NCI-H510A (cell line): ENCODE measurements at regions not wholly inside any gene's neighbourhood (a gene's known extent, or its start where the extent isn't known, plus 50 kb on each side); places are given as distances from the start of the nearest gene placed in this dataset.

Source experiments
- DNase-seq: peaks from one replicate; lab custom pipeline; 2025; lab: John Stamatoyannopoulos, UW

DNA sequence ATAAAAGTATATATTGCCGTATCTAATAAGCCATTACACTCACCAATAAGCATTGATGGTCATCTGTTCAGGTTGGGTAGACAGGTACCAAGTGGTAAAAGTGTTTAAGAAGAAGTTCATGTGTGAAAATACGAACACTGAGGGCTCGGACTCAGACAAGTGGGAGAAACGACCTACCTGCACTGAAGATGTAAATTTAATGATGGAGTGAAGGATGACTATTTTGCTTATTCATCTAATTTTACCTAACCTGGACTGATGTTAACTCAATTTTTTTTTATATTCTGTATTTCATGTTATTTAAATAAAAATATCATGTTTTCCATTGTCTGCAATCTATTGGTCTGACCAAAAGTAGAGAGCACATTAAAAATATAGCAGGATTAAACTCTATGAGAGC, 469.1 kb upstream of the BTBD3 start:
- no peak for DNase-seq

DNA sequence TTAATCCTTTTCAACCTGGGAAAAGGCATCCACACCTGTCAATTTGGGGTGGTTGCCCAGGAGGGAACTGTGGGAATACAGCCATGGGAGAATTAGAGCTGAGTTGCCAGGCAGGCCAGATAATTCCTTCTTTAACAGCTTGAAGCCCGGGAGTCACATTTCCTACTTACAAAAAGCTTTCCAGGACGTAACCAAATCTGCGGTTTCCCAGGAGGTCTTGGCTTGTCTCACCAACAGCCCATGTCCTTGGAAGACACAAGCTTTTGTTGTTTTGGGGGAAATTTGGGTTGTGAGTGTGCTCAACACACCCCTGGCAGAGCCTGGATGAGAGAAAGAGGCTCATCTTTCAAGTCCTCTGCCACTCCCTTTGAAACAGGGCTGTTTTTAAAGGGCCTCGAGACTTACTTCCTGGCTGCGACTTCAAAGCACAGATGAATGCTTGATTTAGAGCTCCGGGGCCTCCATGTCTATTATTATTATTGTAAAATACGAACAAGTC, 465.9 kb upstream of the BTBD3 start:
- no peak for DNase-seq

DNA sequence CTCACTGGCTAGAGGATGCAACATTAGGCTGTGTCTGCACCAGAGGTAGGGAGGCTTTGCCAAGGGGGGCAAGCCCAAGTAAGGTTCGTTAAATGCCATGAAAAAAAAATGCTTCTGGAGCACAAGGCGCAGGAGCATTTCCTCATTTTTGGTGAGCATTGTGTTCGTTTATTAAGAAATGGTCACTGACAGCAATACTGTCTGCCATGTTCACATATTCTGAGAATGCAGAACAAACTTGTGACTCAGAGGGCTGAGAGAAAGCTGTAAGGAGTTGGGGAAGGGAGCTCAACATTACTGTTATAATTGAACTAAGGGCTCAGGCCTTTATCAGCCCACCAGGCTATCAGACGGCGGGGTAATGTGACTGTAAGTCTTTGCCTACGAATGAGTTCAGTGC, 465.4 kb upstream of the BTBD3 start:
- DNase-seq, result no peak

DNA sequence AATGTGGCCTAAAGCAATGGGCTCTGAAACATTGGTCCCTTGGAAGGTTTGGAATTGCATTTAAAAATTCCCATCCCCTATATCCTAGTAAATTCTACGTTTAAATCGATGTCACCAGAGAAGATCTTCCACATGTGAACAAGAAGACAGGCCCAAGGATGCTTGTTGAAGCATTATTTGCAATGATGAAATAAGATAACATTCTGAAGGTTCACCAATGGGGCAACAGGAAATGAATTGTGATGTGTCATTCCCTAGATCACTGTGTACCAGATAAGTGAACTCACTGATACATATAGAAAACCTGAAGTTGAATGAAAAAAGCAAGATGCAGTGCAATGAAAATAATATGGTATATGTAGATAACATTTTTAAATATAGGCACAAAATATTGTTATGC, 464.3 kb upstream of the BTBD3 start:
- no peak for DNase-seq

DNA sequence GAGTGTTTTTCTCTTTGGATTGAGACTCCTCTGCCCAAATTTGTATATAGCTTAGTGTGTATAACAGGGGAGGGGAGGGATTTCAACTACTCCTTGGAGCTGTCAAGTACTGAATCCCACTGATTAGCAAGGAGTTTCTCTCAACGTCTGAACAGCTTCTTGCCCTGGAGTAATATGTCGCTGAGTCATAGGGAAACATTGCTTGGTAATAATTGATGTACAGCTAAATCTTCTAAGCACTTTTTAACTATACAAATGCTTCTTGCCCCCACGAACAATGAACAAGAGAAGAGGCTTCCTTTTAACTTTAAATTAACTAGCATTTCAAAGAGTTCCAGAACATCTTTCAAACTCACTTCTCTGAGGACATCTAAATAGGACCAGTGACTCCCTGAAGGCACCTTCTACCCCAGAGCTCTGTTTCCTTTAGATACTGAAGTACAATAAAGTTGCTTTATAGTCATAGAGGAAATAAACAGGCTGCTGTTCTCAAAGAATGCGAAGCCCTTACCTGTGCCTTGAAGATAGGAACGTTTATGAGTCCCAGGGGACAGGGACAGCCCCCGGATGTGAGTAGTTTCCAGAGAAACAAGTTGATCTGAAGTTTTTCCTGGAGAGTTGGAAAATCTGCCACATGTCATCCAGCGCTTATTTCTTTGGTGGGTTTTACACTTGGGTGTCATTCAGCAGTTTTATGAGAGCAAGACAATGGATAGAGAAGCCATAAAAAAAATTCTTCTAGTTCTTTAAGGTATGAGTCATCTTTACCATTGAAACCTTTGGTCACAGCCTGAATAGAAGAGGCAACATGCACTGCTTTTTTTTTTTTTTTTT, 462.5 kb upstream of the BTBD3 start:
- DNase-seq, result no peak

DNA sequence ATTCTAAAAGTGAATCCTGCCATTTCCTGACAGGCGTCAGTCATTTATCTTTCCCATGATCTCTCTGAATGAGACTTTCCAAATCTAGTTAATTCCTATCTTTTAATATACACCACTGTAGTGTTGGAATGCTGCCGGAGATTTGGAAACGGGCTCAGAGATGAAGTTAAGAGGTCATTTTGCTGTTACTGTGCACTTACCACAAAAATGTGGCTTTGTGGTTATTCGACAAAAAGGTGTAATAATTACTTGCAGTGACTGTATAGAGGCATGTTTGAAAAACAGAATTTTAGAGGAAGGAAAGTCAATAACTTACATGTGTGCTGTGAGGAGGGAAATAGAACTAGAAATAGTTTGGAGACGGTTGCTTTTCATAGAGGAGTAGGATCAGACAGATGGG, 460.2 kb upstream of the BTBD3 start:
- DNase-seq, result no peak

DNA sequence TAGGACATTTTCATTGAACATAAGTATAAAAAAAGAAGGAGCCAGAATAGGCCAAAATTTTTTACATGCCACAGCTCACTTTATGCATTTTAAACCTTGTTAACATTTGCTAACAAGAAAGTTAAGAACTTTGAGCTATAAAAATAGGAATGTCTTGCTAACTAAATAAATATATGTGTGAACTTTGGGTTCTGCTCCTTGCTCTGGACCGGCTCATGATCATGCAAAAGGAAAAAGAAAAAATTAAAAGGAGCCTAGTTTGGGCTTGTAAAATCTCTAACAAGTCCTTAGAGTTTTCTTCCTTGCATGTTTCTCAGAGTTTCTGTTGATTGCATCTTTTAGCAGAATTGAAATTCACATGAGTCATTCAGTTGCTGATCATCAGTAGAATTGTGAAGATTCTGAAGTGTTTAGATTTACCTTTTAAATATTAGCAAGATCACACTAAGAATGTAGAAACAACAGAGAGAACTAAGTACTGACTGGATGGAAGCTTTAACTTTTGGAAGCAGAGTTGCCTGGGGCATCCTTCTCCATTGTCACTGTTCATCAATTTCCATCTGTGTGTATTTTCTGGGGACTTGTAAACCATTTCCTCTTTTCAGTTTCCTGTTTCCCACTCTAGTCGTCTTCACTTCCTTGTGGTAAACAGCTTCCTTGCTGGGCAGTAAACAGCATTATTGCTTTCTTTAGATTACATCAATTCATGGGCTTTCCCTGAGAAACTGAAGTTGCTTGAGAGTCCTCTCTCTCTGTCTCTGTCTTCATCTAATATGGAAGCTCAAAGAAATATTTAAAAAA, 458.4 kb upstream of the BTBD3 start:
- DNase-seq, result no peak

DNA sequence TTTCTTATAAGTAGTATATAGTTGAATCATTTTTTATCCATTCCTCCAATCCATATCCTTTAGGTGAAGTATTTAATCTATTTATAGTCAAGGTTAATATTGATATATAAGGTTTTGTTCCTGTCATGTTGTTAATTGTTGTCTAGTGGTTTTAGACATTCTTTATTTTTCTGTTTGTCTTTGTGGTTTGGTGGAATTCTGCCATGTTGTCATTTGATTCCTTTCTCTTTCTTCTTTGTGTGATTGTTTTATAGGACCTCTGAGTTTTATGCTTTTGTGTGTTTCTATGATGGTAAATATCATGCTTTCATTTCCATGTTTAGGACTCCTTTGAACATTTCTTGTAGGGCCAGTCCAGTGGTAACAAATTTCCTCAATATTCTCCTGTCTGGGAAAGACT, 450.3 kb upstream of the BTBD3 start:
- no peak for DNase-seq

DNA sequence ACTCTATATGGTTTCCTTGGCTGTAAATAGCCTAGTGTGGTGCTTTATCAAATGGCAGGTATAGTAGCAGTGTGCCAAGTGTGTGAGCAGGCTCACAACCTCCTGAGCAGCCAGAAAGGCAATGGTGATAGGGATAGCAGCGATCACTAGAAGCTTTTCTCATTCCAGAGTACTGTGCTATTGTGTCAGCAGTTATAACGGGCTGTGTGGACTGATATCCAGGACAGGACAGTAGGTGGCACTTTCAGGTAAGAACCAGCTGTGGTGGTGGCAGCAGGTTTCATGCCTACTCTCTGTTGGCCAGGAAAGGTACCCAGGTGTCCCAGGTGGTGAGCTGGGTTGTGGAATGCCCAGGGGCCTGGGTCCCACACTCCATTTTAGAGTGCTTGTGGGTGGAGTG, 448.8 kb upstream of the BTBD3 start:
- DNase-seq, result no peak

DNA sequence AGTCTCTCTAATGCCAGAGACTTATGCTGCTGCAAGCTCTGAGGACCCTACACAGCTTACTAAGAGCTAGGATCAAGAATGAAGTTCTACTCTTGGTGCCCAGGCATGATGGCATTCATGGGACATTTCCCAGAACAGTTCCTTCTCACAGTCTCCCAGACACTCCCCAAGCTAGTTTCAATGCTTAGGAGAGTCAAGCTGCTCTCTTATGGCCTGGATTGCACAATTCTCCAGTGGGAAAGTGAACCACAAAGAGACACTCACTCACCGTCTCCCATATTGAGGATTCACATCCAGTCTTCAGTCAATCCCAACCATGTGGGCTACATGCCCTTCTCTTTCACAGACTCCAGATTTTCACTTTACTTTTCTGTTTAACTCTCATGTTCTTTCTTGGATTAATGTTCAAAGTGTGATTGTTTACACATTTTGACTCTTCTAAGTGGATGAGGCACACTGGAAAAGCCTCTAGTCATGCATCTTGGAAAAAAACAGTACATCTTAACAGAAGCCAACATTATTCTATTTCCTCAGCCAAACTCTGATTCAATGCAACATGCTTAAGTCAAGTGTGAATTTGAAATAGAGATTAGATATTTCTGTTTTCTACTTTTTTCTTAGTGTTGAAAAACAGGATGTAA, 447.8 kb upstream of the BTBD3 start:
- no peak for DNase-seq

DNA sequence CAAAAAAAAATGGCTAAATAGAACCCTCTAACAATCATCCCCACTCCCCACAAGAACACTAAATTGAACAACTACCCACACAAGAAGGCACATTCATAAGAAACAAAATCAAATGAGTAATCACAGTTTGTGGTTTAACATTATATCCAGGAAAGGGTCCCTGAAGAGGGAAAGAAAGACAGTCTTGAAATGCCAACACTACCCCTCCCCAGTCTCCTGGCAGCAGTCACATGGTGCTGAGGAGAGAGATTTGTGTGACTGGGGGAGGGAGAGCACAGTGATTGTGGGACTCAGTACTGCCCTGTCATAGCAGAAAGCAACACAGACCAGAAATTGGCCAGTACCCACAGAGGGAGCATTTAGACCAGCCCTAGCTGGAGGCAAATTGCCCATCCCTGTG, 443.7 kb upstream of the BTBD3 start:
- DNase-seq, result no peak

DNA sequence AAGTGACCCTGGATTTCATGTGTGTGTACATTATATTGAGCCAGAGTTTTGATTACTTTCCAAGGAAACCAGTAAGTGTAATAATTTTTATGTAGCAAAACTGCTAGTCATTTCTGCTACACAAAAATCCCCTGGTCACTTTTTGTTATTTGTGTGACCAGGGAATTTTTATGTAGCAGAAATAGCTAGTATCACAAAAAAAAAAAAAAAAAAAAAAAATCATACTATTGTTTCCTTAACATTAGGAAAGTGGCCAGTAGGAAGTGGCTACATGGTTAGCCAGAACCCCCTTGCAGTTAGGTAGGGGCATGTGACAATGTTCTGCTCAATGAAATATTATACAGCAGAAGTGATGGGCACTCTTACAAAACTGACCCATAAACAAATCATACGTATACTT, 434.0 kb upstream of the BTBD3 start:
- no peak for DNase-seq

DNA sequence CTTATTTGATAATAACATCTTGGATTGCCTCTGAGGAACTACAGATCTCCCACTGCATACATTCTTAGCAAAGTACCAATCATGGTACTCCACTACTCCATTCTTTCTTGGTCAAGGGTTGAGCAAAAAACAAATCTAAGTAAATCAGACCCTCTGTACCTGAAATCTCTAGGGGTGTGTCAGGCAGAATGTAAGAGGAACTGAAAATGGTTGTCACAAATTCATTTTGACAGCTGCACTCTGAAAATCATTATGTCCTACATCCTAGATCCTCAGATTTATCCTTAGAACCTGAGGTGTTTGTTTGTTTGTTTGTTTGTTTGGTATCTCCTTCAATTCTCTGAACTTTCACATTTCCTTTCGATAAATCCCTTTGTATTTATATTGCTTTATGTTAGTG, 433.2 kb upstream of the BTBD3 start:
- DNase-seq, result no peak

DNA sequence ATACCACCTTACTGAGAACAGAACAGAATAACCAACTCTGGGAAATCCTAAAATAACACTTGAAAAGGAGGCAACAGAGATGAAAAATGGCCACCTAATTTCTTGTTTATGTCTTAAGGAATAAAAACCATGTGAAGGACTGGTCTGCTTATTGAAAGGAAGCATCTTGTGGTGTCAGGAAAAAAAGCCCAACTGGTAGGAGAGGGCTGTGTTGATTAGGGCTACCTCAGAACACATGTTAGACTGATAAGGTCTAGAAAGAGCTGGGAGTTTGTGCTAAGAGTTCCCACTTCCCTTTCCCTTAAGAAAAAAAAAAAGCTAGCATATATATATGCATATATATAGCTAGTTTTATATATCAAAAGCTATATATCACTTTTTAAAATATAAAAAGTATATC, 425.3 kb upstream of the BTBD3 start:
- DNase-seq, result no peak

DNA sequence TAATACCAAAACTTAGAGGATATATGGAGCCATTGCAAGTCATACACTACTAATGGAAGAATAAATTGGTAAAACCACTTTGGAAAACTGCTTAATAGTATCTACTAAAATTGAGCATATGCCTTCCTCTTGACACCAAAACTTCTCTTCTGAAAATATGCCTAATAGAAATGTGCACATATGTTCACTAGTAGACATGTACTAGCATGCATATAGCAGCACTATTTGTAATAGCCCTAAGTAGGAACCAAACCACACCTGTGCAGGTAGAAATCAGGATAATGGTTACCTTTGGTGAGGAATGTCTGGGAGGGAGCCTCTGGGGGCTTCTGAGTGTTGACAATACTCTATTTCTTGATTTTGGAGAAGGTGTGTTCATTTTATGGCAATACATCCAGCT, 424.8 kb upstream of the BTBD3 start:
- no peak for DNase-seq

DNA sequence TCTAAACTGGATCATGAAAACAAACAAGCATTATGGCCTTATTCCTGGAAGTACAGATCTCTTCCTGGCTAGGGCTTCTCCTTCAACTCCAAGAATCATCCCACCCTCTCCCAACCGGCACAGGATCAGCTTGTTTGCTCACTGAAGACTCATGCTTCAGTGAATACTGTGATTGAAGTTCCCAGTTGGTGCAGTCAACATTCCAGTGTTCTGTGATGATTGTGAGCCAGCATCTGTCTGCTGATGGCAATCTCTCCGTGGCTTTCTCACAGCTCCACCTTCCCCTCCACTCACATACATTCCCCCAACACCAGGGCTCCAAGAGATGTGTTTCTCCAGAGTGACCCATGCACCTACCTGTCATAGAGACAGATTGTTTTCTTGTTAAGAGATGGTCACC, 421.3 kb upstream of the BTBD3 start:
- no peak for DNase-seq

DNA sequence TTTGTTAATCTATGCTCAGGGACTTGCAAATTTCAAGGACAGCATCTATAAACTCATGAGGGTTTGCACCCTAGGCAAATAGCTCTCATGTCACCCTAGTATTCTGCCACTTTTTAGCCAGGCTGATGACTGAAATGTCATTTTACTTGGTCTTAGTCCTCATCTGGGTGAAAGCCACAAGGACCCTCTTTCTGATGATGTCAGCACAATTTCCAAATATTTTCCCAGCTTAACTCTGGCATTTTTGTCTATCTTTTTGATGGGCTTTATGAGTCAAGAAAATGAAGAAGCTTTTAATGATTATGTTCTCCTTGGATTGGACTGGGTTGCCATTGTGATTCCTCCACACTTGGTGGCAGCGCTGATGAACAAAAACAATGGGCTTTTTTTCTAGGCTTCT, 420.1 kb upstream of the BTBD3 start:
- DNase-seq, result no peak

DNA sequence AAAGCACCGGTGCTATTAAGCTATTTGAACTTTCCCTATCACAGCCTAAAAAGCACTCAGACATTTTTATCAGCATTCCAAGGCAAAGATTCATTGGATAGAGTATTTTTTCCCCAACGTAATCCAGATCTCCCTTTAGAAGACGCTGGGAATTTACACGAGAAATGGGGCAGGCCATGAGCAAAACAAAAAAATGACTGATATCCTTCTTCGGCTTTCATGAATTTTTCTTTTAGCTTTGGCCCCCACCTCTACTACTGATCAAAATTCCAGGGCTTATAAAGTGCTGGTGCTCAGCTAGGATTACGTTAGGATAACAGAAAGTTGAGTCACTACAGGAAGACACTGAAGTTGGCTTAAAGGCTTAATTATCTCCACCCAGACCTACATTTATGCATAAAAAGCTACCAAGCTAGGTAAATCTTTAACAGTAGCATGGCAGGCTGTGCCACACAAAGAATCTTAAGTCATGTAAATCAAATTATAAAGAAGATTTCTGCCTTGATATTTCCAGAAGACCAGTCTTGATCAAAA, 418.5 kb upstream of the BTBD3 start:
- DNase-seq, result no peak

DNA sequence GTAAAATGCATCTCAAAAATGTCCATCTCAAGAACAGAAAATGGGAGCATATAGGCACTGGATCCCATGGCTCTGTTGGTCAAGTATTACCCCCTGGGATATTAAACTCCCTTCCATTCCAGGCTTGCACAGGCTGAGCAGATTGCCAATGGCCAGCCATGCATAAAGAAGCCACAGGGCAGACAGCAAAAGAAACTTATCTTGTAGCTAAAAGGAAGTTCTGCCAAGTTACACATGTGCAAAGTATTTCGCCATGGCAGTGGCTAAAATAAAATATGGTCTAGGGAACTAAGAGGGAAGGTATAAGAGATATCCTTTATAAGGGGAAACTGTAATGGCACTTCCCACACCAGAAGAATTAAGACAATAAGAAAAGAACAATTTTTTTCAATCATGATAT, 415.6 kb upstream of the BTBD3 start:
- DNase-seq, result no peak

DNA sequence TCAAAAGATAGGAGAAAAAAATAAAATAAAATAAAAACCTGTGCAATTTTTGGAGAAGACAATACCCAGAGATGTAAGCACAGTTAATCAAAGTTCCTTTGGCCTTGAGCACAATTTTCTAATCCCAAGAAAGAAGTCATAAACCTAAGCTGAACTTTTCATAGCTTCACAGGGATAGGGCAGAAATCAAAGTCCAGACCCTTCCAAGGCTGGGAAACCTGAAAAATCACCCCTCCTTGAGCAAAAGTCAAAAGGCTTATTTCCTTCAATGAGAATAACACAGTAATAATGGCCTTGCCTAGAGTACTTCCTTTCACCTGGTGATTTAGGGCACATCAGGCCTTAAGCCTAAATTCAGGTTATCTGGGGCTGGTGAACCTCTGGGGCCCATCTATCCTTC, 415.0 kb upstream of the BTBD3 start:
- no peak for DNase-seq

DNA sequence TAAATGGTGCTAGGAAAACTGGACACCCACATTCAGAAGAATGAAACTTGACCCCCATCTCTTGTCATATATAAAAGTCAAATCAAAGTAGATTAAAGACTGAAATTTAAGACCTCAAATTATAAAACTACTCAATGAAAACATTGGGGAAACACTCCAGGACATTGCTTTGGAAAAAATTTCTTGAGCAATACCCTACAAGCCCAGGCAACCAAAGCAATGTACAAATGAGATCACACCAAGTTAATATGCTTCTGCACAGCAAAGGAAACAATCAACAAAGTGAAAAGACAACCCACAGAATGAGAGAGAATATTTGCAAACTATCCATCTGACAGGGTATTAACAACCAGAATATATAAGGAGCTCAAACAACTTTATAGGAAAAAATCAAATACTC, 407.9 kb upstream of the BTBD3 start:
- no peak for DNase-seq

DNA sequence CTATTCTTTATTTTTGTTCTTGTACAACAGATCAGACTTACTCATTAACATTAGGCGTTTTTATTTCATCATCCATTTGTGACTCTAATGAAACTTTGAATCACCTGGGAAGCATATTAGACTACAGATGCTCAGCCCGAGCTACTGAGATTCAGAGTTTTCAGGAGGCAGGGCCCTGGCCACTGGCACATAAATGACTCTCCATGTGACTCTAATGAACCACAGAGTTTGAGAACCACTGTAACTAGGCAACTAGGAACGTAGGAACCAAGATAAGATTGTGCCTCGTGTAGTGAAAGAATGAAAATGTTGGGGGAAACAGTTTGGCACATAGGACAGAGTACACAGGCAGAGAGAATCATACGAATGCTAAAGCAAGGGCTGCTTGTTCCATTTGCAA, 405.9 kb upstream of the BTBD3 start:
- DNase-seq, result no peak
